Middle frontal gyrus (tissue), 1 donor: ENCODE measurements at regions not wholly inside any gene's neighbourhood (a gene's known extent, or its start where the extent isn't known, plus 50 kb on each side); places are given as distances from the start of the nearest gene placed in this dataset.
"Not testable (repeated sequence)": the region's sequence is repeated elsewhere in the genome, so short reads cannot be mapped to it uniquely, and the experiment has no call there.

Experiments used
- DNase-seq: peaks from one replicate; pipeline ENCODE4 v3.0.0-alpha.2; 2015; ENCODE audit warnings: low spot score; ENCODE audit errors: extremely low spot score

DNA sequence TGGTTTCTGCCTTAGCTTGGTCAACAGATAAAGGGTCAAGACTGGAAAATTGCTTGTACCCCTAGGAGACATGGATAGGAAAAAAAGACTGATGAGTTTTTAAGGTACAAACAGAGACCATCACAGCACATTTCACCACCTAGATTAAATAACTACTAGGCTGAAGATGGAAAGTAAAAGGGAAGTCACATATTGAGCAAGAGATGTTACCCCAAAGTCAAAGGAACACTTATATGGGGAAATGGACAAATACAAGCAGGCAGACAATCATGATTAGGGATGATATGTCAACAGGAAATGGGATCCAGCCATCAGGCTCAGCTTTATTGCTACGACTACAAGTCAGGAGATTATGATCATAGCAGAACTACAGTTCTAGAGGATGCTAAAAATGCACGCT, 1643.1 kb upstream of the CELF4 start:
- DNase-seq: no peak

DNA sequence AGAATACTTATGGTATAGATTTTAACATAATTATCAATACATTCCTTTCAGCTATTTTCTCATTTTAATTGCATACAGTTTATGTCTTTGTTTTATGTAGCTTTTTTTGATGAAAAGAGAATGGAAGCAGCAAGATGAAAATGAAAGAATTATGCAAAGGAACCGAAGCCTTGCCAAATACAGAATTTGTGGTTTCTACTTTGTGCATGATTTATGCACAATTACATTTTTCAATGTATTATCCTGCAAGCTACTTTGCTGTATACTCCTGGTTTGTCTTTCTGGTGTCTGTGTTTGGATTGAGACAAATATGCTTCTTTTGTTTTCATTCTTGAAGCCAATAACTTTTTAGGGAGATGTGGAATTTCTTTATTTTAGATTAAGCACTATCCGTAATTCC, 1642.6 kb upstream of the CELF4 start:
- no peak for DNase-seq

DNA sequence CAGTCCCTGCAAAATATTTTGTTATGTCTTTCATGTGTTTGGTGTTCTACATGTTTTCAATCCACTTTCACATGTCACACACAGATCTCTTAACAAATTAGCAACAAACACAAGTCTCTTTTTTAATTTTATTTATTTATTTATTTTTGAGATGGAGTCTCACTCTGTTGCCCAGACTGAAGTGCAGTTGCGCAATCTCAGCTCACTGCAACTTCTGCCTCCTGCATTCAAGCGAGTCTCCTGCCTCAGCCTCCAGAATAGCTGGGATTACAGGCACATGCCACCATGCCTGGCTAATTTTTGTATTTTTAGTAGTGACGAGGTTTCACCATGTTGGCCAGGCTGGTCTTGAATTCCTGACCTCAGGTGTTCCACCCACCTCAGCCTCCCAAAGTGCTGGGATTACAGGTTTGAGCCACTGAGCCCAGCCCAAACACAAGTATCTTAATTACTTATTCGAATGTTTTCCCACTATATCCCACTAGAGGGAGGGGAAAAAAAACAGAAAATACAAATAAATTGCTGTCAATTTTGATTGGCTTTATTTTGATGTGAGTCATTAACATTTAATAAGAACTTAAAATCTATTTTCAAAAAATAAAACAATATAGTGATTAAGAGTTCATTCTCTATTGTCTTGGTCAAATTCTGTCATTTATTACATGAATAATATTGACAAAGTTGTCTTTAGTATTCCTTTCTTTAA, 1641.0 kb upstream of the CELF4 start:
- DNase-seq: not testable (repeated sequence)

DNA sequence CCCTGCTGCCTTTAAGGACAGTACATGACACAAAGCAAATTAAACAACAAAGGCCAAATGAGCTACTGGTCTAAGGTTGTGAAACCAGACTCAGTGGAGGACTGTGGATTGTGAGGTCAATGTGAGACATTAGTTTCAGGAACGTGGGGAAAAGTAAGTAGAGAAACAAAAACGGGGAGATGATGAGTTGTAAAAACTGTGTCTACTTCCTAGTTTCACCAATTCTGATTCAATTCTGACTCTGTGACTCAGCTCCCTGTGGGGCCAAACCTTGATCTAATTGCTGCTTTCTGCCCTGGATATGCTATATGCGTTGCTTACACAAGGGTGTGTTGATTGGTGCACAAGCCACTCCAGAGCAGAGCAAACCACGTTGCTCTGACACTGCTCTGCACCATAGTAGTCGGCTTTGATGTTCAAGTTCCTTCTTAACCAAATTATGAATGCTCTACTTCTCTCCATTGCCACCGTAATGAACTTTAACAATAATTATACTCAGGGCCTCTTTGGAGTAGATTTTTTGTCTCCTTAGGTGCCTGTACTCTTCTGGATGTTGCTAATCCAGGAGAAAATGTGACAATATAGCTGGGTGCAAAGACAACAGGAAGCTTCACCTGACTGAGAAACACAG, 1640.1 kb upstream of the CELF4 start:
- no peak for DNase-seq

DNA sequence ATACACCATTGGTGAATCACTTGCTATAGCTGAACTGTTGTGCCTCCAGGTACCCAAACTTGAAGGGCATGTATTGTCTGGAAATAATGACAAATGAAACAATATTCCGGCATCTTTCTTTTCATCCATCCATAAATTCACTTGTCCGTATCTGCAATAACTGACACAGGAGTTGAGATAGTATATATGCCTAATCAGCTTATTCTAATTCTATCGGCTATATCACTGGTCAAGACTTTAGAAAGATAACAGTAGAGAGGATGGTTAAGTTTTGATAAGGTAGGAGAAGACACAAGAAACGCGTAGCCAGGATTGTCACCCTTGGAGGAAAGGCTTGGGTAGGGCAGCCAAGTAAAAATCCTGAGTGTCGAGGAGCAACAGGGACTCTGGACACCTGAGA, 1634.6 kb upstream of the CELF4 start:
- no peak for DNase-seq

DNA sequence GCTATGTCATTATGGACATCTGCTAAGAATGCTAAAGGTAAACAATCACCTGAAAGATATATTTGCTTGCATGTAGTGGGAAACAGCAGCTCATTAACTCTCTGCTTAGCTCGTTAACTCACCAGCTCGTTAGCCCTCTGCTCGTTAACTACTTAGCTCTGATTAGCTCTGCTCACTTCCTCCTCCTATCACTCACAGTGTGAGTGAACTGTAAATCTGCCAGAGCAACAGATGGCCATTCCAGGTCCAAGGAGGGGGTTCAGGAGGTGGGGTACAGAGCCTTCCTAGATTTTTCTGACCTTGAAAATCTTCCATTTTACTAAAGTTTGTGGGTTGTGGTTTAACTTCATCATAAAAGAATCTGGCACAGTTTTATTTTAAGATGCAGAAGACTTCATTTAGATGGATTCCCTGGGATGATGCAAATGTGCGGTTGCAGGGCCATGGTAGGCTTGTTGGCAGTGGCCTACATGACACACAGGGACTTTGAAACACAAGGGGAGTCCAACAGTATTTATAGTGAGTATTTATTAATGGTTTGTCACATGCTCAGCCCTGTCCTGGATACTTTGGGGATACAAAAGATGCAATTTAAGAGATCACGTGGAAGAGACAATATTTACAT, 1633.7 kb upstream of the CELF4 start:
- no peak for DNase-seq

DNA sequence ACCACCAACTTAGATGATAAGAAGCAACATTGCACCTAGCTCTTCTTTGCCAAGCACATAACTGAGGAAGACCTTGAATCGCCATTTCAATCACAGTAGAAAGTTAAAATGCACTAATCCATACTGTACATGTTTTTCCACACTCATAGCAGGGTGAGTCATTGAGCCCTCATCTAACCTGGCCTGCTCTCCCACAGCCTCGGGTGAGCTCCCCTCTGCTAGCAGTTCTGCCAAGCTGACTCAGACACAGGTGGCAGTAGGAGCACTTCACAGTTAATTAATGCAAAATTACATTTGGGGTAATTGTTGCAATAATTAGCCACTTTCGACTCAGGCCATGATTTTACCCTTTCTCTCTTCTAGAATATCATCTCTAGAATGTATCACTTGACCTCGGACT, 1632.8 kb upstream of the CELF4 start:
- DNase-seq: no peak

DNA sequence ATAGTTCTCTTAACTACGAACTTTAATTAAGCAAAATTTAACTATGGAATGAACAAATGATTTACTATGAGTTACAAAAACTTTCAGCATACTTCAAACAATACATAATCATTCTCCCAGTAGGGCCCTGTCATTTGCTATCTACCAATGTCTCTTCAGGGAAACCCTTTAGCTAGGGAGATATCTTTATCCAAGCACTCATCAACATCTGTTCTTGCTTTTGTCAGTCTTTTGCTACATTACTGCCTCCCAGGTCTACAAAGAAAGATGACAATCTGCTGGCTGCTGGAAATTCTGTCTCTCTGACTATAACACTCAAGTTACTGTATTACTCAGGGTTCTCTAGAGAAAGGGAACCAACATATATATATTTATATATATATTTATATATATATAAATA, 1626.3 kb upstream of the CELF4 start:
- DNase-seq: no peak

DNA sequence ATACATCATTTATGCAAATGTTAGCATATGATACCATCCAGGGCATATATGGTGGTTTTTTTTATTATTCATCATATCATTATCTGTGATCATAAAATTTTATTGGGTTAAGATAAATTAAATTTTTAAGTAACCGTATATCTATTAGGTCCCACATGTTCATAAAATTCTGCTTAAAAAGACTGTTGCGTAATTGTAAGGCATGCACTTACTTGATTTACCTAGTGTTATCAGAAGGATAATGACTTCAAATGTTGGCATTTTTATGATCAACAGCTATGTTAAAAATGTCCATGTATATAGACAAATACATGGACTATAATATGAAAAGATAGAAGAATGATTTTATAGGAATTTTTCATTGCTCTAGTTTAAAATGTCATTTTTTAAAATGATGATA, 1625.5 kb upstream of the CELF4 start:
- DNase-seq: no peak

DNA sequence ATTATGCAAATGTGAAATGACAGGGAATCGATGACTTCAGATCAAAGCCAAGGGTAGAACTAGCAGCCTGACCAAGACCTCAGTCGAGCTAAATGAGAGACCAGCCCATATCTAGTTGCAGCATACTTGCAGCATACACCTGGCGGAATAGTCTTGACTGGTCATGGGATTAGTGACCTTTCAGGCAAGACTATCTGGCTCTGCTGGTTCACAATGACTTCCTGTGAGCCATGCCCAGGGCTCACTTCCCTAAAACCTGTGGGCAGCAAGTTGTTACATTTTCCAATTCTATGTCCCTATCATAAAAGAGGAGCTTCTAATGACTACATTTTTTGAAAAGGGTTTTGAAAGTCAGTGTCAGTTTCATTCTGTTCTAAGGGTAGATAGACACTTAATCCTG, 1624.9 kb upstream of the CELF4 start:
- no peak for DNase-seq

DNA sequence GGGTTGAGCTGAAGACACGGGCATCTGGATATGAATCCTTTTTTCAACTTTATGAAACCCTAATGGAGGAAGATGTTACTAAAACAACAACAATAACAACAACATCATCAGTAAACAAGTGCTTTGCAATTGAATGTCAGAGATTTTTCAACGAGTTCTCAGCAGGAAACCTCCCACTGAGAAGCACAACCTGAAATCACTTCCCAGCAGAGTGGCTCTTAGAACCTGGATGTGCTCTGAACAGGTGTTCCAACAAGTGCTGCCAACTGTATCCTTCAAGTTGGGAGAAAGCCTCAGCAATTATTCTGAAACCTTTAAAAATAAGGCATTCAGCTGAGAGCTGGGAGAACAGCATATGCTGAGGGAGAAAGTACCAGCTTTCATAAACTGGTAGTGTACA, 1622.7 kb upstream of the CELF4 start:
- no peak for DNase-seq

DNA sequence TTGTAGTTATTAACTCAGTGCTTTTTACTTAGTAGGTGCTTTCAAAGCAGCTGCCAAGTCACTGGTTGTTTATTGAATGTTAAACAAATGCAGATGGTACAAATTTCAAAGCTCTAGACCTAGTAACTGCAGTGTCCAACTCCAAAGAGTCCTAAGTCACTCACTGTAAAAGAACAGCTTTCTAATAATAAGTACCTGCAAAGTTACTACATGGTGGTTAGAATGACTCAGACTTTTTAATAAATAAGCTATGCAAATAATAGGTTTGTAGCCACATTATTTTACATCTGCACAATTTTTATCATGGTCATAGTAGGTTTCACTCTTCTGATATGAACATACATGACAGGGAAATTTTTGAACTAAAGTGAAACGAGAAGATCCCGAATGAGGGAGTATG, 1620.4 kb upstream of the CELF4 start:
- DNase-seq: no peak

DNA sequence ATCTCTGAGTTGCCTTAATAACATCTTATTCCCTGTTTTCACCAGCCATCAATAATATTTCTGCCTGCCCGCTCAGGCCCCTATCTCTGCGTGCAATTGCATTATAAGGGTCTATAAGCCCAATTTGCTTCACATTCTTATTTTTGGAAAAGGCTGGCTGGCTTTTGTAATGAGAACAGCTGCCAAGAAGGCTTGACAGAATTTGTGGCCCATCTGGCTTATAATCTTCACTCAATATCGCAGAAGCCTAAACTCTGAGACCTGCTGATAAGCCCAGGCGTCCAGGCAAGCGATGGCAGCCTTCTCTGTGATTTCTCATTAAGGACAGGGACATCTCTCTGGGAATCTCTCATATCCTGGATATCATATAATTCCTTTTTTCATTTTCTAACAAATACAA, 1618.6 kb upstream of the CELF4 start:
- no peak for DNase-seq

DNA sequence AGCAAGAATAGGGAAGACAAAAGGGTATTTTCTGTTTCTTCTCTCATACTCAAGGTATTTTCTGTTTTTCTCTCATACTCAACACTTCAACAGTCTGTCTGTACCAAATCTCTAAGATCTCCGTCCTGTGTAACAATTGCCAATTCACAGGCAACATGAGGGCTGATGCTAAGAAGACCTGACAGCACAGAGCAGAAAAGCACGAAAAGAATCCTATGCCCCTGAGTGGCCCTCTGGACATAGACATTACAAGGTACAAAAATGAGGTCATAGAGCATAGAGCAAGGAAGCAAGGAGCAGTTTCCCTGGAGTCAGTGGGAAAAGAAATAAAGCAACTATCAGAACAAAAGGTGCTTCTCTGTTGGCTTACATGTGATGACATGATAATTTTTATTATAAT, 1612.6 kb upstream of the CELF4 start:
- no peak for DNase-seq

DNA sequence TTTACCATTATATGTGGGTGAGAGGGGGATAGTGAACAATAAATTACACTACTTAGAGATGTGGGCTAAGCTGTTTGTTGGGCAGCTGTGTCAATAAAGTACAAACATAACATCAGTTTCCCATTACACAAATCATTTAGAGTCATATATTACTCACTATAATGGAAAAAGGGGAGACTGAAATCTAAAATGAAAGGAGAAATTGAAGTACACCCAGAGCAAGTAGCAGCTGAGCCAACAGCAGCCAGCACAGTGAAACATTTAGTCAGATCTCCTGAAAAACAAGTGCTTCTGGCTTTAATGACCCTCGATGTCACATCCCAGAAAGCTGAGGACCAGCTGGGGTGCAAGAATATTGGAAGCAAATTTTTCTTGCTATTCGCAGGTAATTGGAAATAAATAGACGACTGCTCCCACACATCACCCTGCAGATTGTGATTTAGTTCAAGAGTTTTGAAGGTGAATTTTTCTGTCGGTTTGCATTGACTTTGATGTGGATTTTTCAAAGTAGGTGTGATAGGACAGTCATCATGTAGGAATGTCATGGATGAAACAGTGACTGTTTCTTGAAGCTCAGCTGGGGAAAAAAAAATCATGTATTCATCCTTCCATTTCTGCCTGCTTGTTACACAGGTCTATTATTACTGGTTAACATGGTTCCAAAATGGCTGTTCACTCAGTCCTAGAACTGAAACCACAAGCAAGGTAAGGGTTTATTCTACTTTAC, 1607.3 kb upstream of the CELF4 start:
- DNase-seq: no peak

DNA sequence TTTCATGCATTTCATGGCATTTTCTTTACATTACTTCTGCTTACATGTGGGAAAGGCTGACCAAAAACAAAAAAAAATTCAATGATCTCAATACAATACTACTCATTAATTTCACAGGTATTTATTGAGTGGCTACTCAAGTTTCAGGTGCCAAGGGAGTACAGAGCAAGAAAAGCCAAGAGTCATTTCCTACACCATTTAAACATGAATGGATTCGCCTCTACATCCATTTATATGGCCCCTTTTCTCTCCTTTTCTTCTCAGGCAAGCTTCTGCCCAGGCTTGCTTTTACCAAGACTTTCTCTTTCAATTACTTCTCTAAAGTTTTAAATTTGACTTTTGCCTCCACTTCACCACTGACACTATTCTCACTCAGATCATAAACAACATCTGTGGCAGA, 1603.1 kb upstream of the CELF4 start:
- no peak for DNase-seq

DNA sequence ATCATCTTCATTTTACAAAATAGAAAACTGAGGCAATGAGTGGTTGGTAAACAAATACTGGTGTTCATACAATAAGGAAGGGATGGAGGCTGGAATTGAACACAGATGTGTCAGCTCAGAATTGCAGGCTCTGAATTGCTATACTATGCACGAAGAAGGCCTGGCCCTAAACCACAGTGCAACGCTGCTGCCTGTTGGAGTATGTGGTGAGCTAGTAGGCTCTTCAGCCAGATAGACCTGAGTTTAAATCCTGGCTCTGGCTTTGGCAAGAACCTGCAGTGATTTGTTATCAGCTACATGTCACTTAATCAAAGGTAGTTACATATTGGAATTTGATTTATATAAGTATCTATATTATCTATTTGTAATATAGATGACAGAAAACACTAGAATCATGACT, 1602.4 kb upstream of the CELF4 start:
- no peak for DNase-seq

DNA sequence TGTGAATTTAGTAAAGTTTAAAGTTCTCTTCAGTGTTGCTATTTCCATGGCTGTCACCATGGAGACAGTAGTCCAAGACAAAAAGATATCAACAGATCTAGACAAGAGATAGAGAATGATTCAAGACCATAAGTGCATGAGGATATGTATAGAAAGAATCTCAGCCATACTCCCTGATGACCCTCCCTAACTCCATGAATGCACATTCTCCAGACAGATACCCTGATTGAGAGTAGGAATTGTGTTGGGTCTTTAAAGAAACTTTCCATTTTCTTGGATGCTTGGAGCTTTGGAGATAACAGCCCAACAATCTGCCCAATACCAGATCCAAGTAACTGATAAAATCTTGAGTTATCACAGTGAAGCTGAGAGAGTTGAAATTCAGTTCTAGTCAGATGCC, 1601.2 kb upstream of the CELF4 start:
- DNase-seq: no peak

DNA sequence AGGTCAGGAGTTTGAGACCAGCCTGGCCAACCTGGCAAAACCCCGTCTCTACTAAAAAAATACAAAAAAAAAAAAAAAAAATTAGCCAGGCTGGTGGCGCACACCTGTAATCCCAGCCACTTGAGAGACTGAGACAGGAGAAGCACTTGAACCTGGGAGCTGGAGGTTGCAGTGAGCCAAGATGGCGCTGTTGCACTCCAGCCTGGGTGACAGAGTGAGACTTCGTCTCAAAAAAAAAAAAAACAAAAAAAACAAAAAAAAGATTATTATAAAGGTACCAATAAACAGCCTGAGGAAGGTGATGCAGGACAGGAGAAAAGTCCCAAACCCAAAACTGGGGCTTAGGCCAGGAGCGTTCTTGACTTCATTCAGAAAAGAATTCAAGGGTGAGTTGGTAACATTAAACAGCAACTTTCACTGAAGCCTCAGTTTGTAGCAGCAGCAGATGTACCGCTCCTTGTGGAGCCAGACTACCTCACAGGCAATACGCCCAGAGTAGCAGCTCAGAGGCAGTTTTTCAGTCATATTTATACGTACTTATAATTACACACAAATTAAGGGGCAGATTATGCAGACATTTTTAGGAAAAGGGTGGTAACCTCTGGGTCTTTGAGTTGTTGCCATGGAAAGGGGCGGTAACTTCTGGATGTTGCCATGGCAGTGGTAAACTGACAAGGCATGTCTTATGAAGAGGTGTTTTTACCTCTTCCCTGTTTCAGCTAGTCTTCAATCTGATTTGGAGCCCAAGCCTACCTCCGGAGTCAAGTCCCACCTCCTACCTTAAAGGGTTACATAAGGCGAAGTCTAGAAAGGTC, 1596.6 kb upstream of the CELF4 start:
- no peak for DNase-seq

DNA sequence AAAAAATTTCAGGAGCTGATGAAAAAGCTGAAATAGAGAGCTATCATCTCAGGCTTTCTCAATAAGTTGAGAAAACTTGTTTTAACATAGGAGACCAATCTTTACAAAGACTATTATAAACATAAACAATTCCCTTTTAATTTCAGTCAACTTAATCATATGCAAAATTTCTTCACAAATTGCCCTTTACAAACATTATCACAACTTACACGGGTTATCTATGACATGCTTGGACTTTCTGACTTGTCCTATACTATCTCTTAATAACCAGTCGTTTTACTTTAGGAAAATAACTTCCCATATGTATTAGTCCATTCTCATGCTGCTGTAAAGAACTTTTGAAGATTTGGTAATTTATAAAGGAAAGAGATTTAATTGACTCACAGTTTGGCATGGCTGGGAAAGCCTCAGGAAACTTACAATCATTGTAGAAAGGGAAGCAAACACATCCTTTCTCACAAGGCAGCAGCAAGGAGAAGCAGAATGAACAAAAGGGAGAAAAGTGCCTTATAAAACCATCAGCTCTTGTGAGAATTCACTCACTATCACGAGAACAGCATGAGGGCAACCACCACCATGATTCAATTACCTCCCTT, 1583.7 kb upstream of the CELF4 start:
- no peak for DNase-seq

DNA sequence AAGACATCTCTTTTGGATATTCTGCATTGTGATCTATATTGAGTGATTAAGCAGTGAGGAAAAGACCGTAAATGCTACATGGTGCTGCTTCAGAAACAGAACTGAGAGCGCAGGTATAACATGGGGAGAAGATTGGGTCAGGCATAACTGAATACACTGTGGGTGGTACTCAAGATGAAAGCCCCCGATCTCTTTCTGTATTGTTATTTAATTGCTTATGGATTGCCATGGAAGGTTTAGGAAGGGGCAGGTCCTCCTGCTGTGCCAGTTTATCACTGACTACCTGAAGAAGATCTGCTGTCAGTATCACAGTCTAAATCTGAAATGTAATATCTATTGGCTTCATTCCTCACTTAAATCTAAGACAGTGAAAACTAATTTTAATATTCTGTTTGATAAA, 1568.7 kb upstream of the CELF4 start:
- DNase-seq: no peak
